Body of pancreas (tissue), 4 donors: ENCODE measurements at regions not wholly inside any gene's neighbourhood (a gene's known extent, or its start where the extent isn't known, plus 50 kb on each side); places are given as distances from the start of the nearest gene placed in this dataset.

ENCODE experiments used
- ATAC-seq: fragments of 150-250 bp; one replicate; pipeline ENCODE4 v1.9.1; 2016
- DNase-seq, 4 donors: peaks; one replicate each; pipeline ENCODE4 v3.0.0-alpha.2; 2019
- H3K27ac ChIP-seq, 4 donors: fragments of 200-600 bp; sonication (generic); 1 replicate in 3 of 4; 2 replicates in 1 of 4; pipeline versions ENCODE4 v1.5.1 to v1.6.1; 2016 to 2019; ENCODE audit warnings: mild to moderate bottlenecking in 1 of 4, mixed read lengths in 1 of 4, moderate library complexity in 1 of 4
- H3K27me3 ChIP-seq, 2 donors: fragments of 200-600 bp; sonication (generic); one replicate each; pipeline ENCODE4 v1.6.0; 2016; ENCODE audit warnings: mild to moderate bottlenecking in 1 of 2
- H3K36me3 ChIP-seq, 2 donors: fragments of 200-600 bp; sonication (generic); replicated peaks in 1 of 2; 2 replicates each; pipeline ENCODE4 v1.5.1; 2016; ENCODE audit warnings: low read depth in 2 of 2; ENCODE audit not compliant: insufficient read depth in 1 of 2
- H3K4me1 ChIP-seq: fragments of 200-600 bp; sonication (generic); one replicate; pipeline ENCODE4 v1.6.0; 2016
- H3K4me3 ChIP-seq, 2 donors: fragments of 200-600 bp; sonication (generic); 1 replicate in 1 of 2; 2 replicates in 1 of 2; pipeline ENCODE4 v1.5.1; 2016 to 2019
- H3K9me3 ChIP-seq, 3 donors: fragments of 200-600 bp; sonication (generic); 1 replicate in 2 of 3; 2 replicates in 1 of 3; pipeline ENCODE4 v1.5.1; 2016
- POLR2A ChIP-seq, 3 donors: fragments of 450-650 bp; IDR thresholded peaks; one replicate each; pipeline ENCODE4 v1.6.1; 2016; ENCODE audit warnings: antibody characterized with exemption in 3 of 3, mild to moderate bottlenecking in 2 of 3
- WGBS, 2 donors: methylation state at CpG; one replicate each; pipeline ENCODE4 v1.1.5; 2017; 5-methylcytosine and 5-hydroxymethylcytosine counted together
- intact Hi-C: fragments of 100-400 bp; cut with DNase I; formaldehyde crosslinking; loops from one replicate; pipeline ENCODE4 v1.15.1; 2023
- TF ChIP-seq, protein P1 (sequence below), 7 experiments: fragments of 450-650 bp in 4 of 7; fragments of 200-600 bp in 3 of 7; sonication (generic) in 3 of 7; IDR thresholded peaks; one replicate each; pipeline ENCODE4 v1.5.1; 2016 to 2019; ENCODE audit warnings: antibody characterized with exemption in 7 of 7

DNA sequence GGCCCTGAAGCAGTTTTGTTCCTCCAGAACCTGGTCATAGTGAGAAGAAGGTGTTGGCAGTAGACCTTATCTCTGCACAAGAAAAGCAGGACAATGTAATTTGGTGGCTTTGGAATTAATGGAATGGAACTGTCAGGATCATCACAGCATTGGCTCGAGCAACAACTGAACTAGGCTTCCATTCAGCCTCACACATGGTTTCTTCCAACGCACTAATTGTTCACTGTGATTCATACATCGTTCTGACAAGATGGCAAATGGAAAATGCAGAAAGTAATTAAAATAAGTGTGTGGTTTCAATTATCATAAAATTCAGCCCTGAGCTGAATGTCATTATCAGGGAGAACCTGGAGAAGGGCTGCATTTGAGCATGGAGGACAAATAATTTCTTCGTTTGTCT is 80.6 kb downstream of the MFSD1 start:
- H3K4me1 ChIP-seq: no peaks in the 10 kb centered on the region
- H3K36me3 ChIP-seq: no peaks in the 10 kb centered on the region
- H3K9me3 ChIP-seq: no peaks in the 10 kb centered on the region
- intact Hi-C loops: no loop called here
- H3K27ac ChIP-seq: no peak overlapping the region
- H3K4me3 ChIP-seq: no peak overlapping the region
- no peaks in the 10 kb centered on the region for H3K27me3 ChIP-seq
- ATAC-seq: no peak
- DNase-seq: no peak
- 68 to 73% methylated on average over 4 of the region's 4 CpGs for WGBS, 2 donors
- TF ChIP-seq, protein P1, sequence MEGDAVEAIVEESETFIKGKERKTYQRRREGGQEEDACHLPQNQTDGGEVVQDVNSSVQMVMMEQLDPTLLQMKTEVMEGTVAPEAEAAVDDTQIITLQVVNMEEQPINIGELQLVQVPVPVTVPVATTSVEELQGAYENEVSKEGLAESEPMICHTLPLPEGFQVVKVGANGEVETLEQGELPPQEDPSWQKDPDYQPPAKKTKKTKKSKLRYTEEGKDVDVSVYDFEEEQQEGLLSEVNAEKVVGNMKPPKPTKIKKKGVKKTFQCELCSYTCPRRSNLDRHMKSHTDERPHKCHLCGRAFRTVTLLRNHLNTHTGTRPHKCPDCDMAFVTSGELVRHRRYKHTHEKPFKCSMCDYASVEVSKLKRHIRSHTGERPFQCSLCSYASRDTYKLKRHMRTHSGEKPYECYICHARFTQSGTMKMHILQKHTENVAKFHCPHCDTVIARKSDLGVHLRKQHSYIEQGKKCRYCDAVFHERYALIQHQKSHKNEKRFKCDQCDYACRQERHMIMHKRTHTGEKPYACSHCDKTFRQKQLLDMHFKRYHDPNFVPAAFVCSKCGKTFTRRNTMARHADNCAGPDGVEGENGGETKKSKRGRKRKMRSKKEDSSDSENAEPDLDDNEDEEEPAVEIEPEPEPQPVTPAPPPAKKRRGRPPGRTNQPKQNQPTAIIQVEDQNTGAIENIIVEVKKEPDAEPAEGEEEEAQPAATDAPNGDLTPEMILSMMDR (IDR thresholded peaks at IDR 0.05): no peak
- TF ChIP-seq POLR2A (IDR thresholded peaks at IDR 0.05): no peak

DNA sequence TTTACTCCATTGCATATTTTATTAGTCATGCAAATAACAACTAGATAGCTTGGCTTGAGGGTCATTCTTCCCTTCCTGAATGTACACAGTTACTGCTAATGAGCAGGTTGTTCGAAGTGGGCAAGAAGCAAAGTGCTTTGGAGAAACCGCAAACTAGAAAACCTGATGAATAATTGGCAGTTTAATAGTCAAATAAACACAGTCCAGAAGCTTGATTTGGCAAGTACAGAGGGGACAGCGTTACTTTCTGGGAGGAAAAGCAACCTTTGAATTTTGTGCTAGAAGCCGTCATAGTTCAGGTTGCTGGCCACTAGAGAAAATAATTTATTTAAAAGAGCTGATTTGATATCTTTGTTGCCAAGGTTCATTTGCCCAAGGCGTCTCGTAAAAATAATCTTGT is 94.9 kb downstream of the MFSD1 start:
- ATAC-seq (no peak), DNase-seq (no peak)
- no peak overlapping the region for H3K4me3 ChIP-seq
- no peaks in the 10 kb centered on the region for H3K9me3 ChIP-seq
- TF ChIP-seq, protein P1 (IDR thresholded peaks at IDR 0.05): no peak
- H3K36me3 ChIP-seq: no peaks in the 10 kb centered on the region
- intact Hi-C loops: no loop called here
- H3K4me1 ChIP-seq: peaks cover 7% of the 10 kb centered on the region
- 25 to 26% methylated on average over 6 of the region's 6 CpGs for WGBS, 2 donors
- H3K27me3 ChIP-seq: no peaks in the 10 kb centered on the region
- no peak overlapping the region for H3K27ac ChIP-seq

DNA sequence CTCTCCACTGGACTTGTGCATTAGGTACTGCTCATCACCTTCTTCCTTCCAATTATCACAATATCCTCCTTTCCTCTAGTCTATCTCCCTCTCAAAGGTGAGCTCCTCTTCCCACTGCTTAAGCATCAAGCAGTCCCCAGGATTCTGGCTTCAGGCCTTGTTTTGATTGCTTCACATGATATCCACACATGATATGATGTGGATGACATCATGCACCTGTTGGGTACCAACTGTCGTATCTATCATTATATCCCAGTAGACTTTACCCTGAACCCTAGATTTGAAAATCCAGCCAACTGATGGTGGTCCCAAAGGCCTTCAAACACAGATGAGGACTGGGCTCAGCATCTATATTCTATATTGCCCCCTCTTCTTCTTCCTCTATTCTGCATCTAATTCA is 104.9 kb downstream of the MFSD1 start:
- Histone ChIP-seq H3K4me1 (no peaks in the 10 kb centered on the region), H3K36me3 (no peaks in the 10 kb centered on the region), H3K9me3 (no peaks in the 10 kb centered on the region), H3K27me3 (no peaks in the 10 kb centered on the region), H3K4me3 (no peak overlapping the region), H3K27ac (no peak overlapping the region)
- intact Hi-C loops: no loop called here
- WGBS, 2 donors: 85 to 95% methylated on average over 1 of the region's 1 CpG
- DNase-seq: no peak
- ATAC-seq: no peak
- no peak for TF ChIP-seq POLR2A (IDR thresholded peaks at IDR 0.05)
- TF ChIP-seq, protein P1 (IDR thresholded peaks at IDR 0.05): no peak

DNA sequence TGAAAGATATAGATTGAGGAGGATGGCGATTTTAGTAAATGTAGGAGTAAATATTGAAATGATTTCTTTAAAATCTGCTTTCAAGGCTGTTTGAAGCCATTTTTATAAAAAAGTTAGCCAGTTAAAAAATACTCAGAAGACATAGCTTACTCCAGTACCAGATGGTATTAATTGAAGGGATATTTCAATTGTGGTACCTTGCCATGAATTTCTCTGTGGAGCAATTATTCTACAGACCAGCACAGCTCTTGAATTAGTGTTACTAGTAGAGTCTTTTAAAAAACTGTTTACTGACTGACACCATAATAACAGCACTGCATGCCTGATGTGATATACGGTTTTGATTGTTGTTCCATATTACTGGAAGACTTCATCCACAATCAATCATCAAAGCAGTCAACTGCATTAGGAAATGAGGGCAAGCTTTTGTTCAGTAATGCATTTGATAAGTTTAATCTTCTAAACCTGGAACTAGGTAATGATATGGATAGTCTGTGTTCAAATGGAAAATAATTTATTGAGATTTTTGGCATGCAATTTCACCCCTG is 106.4 kb downstream of the MFSD1 start:
- Histone ChIP-seq H3K36me3 (no peaks in the 10 kb centered on the region), H3K9me3 (no peaks in the 10 kb centered on the region), H3K4me3 (no peak overlapping the region), H3K4me1 (no peaks in the 10 kb centered on the region), H3K27me3 (no peaks in the 10 kb centered on the region), H3K27ac (no peak overlapping the region)
- WGBS, 2 donors: 33 to 36% methylated on average over 2 of the region's 2 CpGs
- TF ChIP-seq, protein P1 (IDR thresholded peaks at IDR 0.05): no peak
- no peak for TF ChIP-seq POLR2A (IDR thresholded peaks at IDR 0.05)
- ATAC-seq: no peak
- DNase-seq: no peak
- intact Hi-C loops: no loop called here

DNA sequence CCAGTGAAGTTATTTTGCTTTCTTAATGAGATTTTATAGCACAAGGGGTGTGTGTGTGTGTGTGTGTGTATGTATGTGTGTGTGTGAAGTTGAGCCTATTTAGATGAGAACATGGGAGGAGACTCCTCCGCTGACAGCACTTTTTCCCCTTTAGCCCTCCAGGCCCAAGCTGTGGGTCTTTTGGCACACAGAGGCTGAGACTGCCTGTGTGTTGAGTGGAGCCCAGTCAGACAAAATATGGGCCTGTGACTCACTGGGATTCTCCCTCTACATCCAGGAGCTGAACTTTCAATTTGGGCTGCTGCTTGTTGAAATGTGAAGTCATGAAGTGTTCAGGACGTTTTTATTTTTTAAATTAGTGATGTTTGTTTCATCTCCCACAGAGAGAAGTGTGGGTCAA is 108.0 kb downstream of the MFSD1 start:
- Histone ChIP-seq H3K4me3 (no peak overlapping the region), H3K36me3 (no peaks in the 10 kb centered on the region), H3K27ac (no peak overlapping the region), H3K4me1 (no peaks in the 10 kb centered on the region), H3K9me3 (no peaks in the 10 kb centered on the region), H3K27me3 (no peaks in the 10 kb centered on the region)
- no peak for ATAC-seq
- no peak for DNase-seq
- WGBS, 2 donors: 37 to 46% methylated on average over 2 of the region's 2 CpGs
- TF ChIP-seq, protein P1 (IDR thresholded peaks at IDR 0.05): no peak
- no peak for TF ChIP-seq POLR2A (IDR thresholded peaks at IDR 0.05)
- intact Hi-C loops: no loop called here
